Mucosa of rectum (tissue), 2 donors: ENCODE measurements at regions not wholly inside any gene's neighbourhood (a gene's known extent, or its start where the extent isn't known, plus 50 kb on each side); places are given as distances from the start of the nearest gene placed in this dataset.

ENCODE experiments used
- H3K27ac ChIP-seq, 2 donors: one replicate each; pipeline ENCODE4 v1.7.0; 2013; ENCODE audit warnings: inconsistent platforms in 2 of 2, low read depth in 2 of 2, low read length in 2 of 2
- H3K27me3 ChIP-seq, 2 donors: one replicate each; pipeline ENCODE4 v1.7.0; 2013; ENCODE audit warnings: low read length in 2 of 2; ENCODE audit not compliant: control insufficient read depth in 2 of 2, insufficient read depth in 2 of 2
- H3K36me3 ChIP-seq, 2 donors: one replicate each; pipeline ENCODE4 v1.7.0; 2013; ENCODE audit warnings: low read length in 2 of 2; ENCODE audit not compliant: control insufficient read depth in 2 of 2, insufficient read depth in 2 of 2
- H3K4me1 ChIP-seq, 2 donors: one replicate each; pipeline ENCODE4 v1.7.0; 2013; ENCODE audit warnings: low read length in 2 of 2, mild to moderate bottlenecking in 1 of 2; ENCODE audit not compliant: control insufficient read depth in 2 of 2, insufficient read depth in 2 of 2
- H3K4me3 ChIP-seq, 2 donors: one replicate each; pipeline ENCODE4 v1.7.0; 2013; ENCODE audit warnings: low read length in 2 of 2
- H3K9ac ChIP-seq, 2 donors: one replicate each; pipeline ENCODE4 v1.7.0; 2013; ENCODE audit warnings: low read length in 2 of 2, low read depth in 1 of 2, mild to moderate bottlenecking in 1 of 2
- H3K9me3 ChIP-seq, 2 donors: one replicate each; pipeline ENCODE4 v1.7.0; 2013; ENCODE audit warnings: low read length in 2 of 2; ENCODE audit not compliant: control insufficient read depth in 2 of 2
- donor health status: healthy.
- donor health status: Normal muscosa, but diverticular disease.

DNA sequence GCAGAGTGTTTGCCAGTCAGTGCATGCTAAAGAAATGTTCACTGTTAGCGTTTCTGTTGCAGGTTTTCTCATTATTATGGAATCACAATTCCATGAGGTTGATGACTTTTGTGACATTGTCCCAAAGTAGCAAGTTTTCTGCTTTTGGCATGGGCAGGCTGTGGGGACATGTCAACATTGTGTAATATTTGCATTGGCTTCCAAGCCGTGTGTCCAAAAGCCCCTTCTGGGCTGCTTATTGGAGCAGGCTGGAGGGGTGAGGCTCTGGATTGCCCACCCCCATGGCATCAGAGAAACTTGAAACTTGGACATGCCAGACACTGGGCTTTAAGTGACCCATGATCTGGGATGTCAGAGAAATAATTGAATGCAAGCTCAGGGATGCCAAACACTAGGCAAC, 90.7 kb downstream of the RTL9 start:
- H3K9me3 ChIP-seq, result no peaks in the 10 kb centered on the region
- no peaks in the 10 kb centered on the region for H3K4me1 ChIP-seq
- H3K9ac ChIP-seq, result no peak overlapping the region
- H3K27me3 ChIP-seq, result peaks cover 2 to 6% of the 10 kb centered on the region in 2 donors
- no peak overlapping the region for H3K4me3 ChIP-seq
- H3K27ac ChIP-seq, result no peak overlapping the region
- H3K36me3 ChIP-seq, result no peaks in the 10 kb centered on the region

- H3K36me3 ChIP-seq, result no peaks in the 10 kb centered on the region
- H3K4me1 ChIP-seq, result no peaks in the 10 kb centered on the region
- no peaks in the 10 kb centered on the region for H3K9me3 ChIP-seq
- no peak overlapping the region for H3K9ac ChIP-seq
- H3K4me3 ChIP-seq, result no peak overlapping the region
- H3K27ac ChIP-seq, result no peak overlapping the region
- peaks cover 2 to 6% of the 10 kb centered on the region in 2 donors for H3K27me3 ChIP-seq
Observed at GRCh38 chrX:110450050-110450449, 91.4 kb downstream of the RTL9 start.

GRCh38 chrX:110454336-110454735, 95.7 kb downstream of the RTL9 start:
- Histone ChIP-seq H3K4me3 (no peak overlapping the region), H3K9ac (no peak overlapping the region), H3K4me1 (no peaks in the 10 kb centered on the region), H3K36me3 (no peaks in the 10 kb centered on the region), H3K27me3 (peaks cover 0 to 6% of the 10 kb centered on the region in 2 donors), H3K27ac (no peak overlapping the region), H3K9me3 (no peaks in the 10 kb centered on the region)

- no peaks in the 10 kb centered on the region for H3K36me3 ChIP-seq
- H3K27me3 ChIP-seq, result peaks cover 0 to 6% of the 10 kb centered on the region in 2 donors
- H3K4me3 ChIP-seq, result no peak overlapping the region
- H3K9me3 ChIP-seq, result no peaks in the 10 kb centered on the region
- no peak overlapping the region for H3K27ac ChIP-seq
- H3K4me1 ChIP-seq, result no peaks in the 10 kb centered on the region
- H3K9ac ChIP-seq, result no peak overlapping the region
Observed at GRCh38 chrX:110462957-110463356, 104.3 kb downstream of the RTL9 start.

DNA sequence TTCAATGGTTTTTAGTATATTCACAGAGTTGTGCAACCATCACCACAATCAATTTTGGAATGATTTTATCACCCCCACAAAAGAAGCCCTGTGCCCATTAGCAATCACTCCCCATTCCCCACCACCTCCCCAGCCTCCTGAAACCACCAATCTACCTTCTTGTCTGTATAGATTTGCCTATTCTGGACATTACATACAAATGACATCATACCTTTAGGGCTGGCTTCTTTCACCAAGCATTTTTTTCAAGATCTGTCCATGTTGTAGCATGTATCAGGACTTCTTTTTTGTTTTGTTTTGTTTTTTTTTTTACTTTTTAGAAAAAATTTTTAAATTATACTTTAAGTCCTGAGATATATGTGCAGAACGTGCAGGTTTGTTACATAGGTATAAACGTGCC, 108.1 kb downstream of the RTL9 start:
- no peaks in the 10 kb centered on the region for H3K27me3 ChIP-seq

DNA sequence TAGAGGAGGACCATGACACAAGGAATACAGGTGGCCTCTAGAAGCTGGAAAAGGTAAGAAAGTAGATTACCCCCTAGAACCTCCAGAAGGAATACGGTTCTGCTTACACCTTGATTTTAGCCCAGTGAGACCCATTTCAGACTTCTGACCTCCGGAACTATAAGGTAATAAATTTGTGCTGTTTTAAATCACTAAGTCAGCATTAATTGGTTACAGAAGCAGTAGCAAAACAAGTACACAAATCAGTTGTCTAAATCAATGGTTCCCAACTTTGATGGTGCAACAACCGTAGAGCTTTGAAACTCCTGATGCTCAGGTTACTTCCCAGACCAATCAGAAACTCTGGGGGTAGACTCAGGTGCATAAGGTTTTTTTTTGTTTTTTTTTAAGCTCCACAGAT, 113.6 kb downstream of the RTL9 start:
- H3K4me3 ChIP-seq, result no peak overlapping the region
- no peaks in the 10 kb centered on the region for H3K36me3 ChIP-seq
- H3K9me3 ChIP-seq, result no peaks in the 10 kb centered on the region
- no peaks in the 10 kb centered on the region for H3K27me3 ChIP-seq
- no peaks in the 10 kb centered on the region for H3K4me1 ChIP-seq
- no peak overlapping the region for H3K27ac ChIP-seq
- H3K9ac ChIP-seq, result no peak overlapping the region

More for the DNA sequence above, 108.1 kb downstream of the RTL9 start:
- Histone ChIP-seq H3K36me3 (no peaks in the 10 kb centered on the region), H3K27ac (no peak overlapping the region), H3K9ac (no peak overlapping the region), H3K9me3 (no peaks in the 10 kb centered on the region), H3K4me3 (no peak overlapping the region), H3K4me1 (no peaks in the 10 kb centered on the region)

DNA sequence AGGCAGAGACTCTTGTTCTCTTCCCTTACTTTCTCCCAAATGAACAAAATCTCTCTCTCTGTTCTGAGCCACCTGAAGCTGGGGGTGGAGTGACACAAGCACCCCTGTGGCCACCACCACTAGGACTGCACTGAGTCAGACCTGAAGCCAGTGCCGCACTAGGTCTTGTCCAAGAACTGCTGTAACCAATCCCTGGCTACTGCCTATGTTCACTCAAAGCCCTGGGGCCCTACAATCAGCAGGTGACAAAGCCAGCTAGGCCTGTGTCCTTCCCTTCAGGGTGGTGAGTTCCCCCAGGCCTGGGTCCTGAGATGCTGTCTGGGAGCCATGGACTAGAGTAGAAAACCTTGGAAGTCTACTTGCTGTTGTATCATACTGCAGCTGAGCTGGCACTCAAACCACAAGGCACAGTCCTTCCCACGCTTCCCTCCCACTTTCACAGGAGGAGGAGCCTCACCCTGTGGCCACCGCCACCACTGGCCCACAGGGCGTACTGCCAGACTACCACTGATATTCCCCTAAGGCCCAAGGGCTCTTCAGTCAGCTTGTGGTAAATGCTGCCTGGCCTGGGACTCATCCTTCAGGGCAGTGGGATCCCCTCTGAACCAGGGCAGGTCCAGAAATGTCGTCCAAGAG, 119.1 kb downstream of the RTL9 start:
- H3K9me3 ChIP-seq, result no peaks in the 10 kb centered on the region

GRCh38 chrX:110491846-110492620, 133.4 kb downstream of the RTL9 start:
- Histone ChIP-seq H3K36me3 (no peaks in the 10 kb centered on the region), H3K27ac (no peak overlapping the region), H3K9me3 (no peaks in the 10 kb centered on the region), H3K9ac (no peak overlapping the region), H3K4me1 (no peaks in the 10 kb centered on the region), H3K4me3 (no peak overlapping the region), H3K27me3 (peaks cover 0 to 2% of the 10 kb centered on the region in 2 donors)

More for the DNA sequence above, 119.1 kb downstream of the RTL9 start:
- peaks cover 0 to 4% of the 10 kb centered on the region in 2 donors for H3K27me3 ChIP-seq
- H3K36me3 ChIP-seq, result no peaks in the 10 kb centered on the region
- H3K9ac ChIP-seq, result no peak overlapping the region
- no peaks in the 10 kb centered on the region for H3K4me1 ChIP-seq
- no peak overlapping the region for H3K27ac ChIP-seq
- H3K4me3 ChIP-seq, result no peak overlapping the region

DNA sequence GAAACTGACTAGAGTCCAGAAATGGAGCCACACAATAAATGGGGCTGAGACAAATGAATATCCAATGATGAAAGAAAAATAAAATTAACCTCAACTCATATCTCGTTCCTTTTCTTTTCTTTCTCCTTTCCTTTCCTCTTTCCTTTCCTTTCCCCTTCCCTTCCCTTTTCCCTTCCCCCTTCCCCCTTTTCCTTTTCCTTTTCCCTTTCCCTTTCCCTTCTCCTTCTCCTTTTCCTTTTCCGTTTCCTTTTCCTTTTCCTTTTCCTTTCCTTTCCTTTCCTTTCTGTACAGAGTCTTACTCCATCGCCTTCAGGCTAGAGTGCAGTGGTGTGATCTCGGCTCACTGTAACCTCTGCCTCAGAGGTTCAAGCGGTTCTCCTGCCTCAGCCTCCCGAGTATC, 146.3 kb downstream of the RTL9 start:
- H3K9me3 ChIP-seq, result no peaks in the 10 kb centered on the region
- H3K27ac ChIP-seq, result no peak overlapping the region
- no peaks in the 10 kb centered on the region for H3K27me3 ChIP-seq
- H3K9ac ChIP-seq, result no peak overlapping the region
- H3K4me1 ChIP-seq, result no peaks in the 10 kb centered on the region
- no peaks in the 10 kb centered on the region for H3K36me3 ChIP-seq
- H3K4me3 ChIP-seq, result no peak overlapping the region

GRCh38 chrX:110509755-110510532, 151.3 kb downstream of the RTL9 start:
- Histone ChIP-seq H3K27me3 (no peaks in the 10 kb centered on the region), H3K9ac (no peak overlapping the region), H3K36me3 (no peaks in the 10 kb centered on the region), H3K4me1 (no peaks in the 10 kb centered on the region), H3K4me3 (no peak overlapping the region), H3K27ac (no peak overlapping the region), H3K9me3 (no peaks in the 10 kb centered on the region)
